GM19455 (cell line): ENCODE measurements at regions not wholly inside any gene's neighbourhood (a gene's known extent, or its start where the extent isn't known, plus 50 kb on each side); places are given as distances from the start of the nearest gene placed in this dataset.

Experiments
- ATAC-seq: cut with Tn5 transposase; IDR thresholded peaks from one replicate; pipeline ENCODE4 v1.9.1; 2021; ENCODE audit not compliant: unreplicated experiment

GRCh38 chrX:68998716-68999115 lies 166.5 kb downstream of the PJA1 start:
- ATAC-seq: no peak

- ATAC-seq: no peak
These were observed 167.3 kb downstream of the PJA1 start for GRCh38 chrX:68997911-68998310.

- ATAC-seq: no peak
These were observed 167.7 kb downstream of the PJA1 start for GRCh38 chrX:68997511-68997910.

- ATAC-seq: no peak
These were observed 167.1 kb downstream of the EFNB1 start for GRCh38 chrX:68995780-68996551.

- no peak for ATAC-seq
These were observed 166.6 kb downstream of the EFNB1 start for GRCh38 chrX:68995386-68995779.

GRCh38 chrX:68994891-68995255 lies 166.1 kb downstream of the EFNB1 start:
- ATAC-seq: no peak

GRCh38 chrX:68994135-68994890 lies 165.5 kb downstream of the EFNB1 start:
- no peak for ATAC-seq

- no peak for ATAC-seq
These were observed 164.1 kb downstream of the EFNB1 start for GRCh38 chrX:68992821-68993397.

- no peak for ATAC-seq
These were observed 163.0 kb downstream of the EFNB1 start for GRCh38 chrX:68991691-68992345.

- ATAC-seq: no peak
These were observed 162.1 kb downstream of the EFNB1 start for GRCh38 chrX:68990948-68991347.

GRCh38 chrX:68989865-68990606 lies 161.2 kb downstream of the EFNB1 start:
- no peak for ATAC-seq

GRCh38 chrX:68989456-68989855 lies 160.6 kb downstream of the EFNB1 start:
- no peak for ATAC-seq

GRCh38 chrX:68988865-68989264 lies 160.0 kb downstream of the EFNB1 start:
- no peak for ATAC-seq

GRCh38 chrX:68985135-68985755 lies 156.4 kb downstream of the EFNB1 start:
- no peak for ATAC-seq

- ATAC-seq: no peak
These were observed 154.4 kb downstream of the EFNB1 start for GRCh38 chrX:68983004-68983857.

GRCh38 chrX:68982476-68982875 lies 153.7 kb downstream of the EFNB1 start:
- ATAC-seq: no peak

- ATAC-seq: no peak
These were observed 152.2 kb downstream of the EFNB1 start for GRCh38 chrX:68980906-68981616.

GRCh38 chrX:68978655-68979054 lies 149.8 kb downstream of the EFNB1 start:
- no peak for ATAC-seq

- ATAC-seq: no peak
These were observed 149.4 kb downstream of the EFNB1 start for GRCh38 chrX:68978255-68978654.
